HG02678 (cell line): ENCODE measurements at regions not wholly inside any gene's neighbourhood (a gene's known extent, or its start where the extent isn't known, plus 50 kb on each side); places are given as distances from the start of the nearest gene placed in this dataset.

ENCODE experiments used
- ATAC-seq: cut with Tn5 transposase; IDR thresholded peaks from one replicate; pipeline ENCODE4 v1.9.1; 2021; ENCODE audit warnings: mild to moderate bottlenecking, moderate library complexity; ENCODE audit not compliant: unreplicated experiment

GRCh38 chr10:94180576-94180975, 182.2 kb downstream of the NOC3L start:
- ATAC-seq, result no peak

- no peak for ATAC-seq
Observed at GRCh38 chr10:94183666-94184264, 179.0 kb downstream of the NOC3L start.

GRCh38 chr10:94186722-94187121, 176.0 kb downstream of the NOC3L start:
- ATAC-seq, result no peak

- no peak for ATAC-seq
Observed at GRCh38 chr10:94192333-94192732, 170.4 kb downstream of the NOC3L start.

- no peak for ATAC-seq
Observed at GRCh38 chr10:94192974-94193373, 169.8 kb downstream of the NOC3L start.

GRCh38 chr10:94193466-94193924, 169.2 kb downstream of the NOC3L start:
- no peak for ATAC-seq

GRCh38 chr10:94194256-94194655, 168.5 kb downstream of the NOC3L start:
- ATAC-seq, result no peak

GRCh38 chr10:94197241-94197640, 165.5 kb downstream of the NOC3L start:
- ATAC-seq, result no peak

- no peak for ATAC-seq
Observed at GRCh38 chr10:94198324-94198723, 164.4 kb downstream of the NOC3L start.

- ATAC-seq, result no peak
Observed at GRCh38 chr10:94199565-94199964, 163.2 kb downstream of the NOC3L start.

- no peak for ATAC-seq
Observed at GRCh38 chr10:94200146-94200837, 162.4 kb downstream of the NOC3L start.

- no peak for ATAC-seq
Observed at GRCh38 chr10:94205396-94205831, 157.3 kb downstream of the NOC3L start.

- no peak for ATAC-seq
Observed at GRCh38 chr10:94206176-94206575, 156.6 kb downstream of the NOC3L start.

- no peak for ATAC-seq
Observed at GRCh38 chr10:94208315-94208714, 154.4 kb downstream of the NOC3L start.

GRCh38 chr10:94210440-94211168, 152.1 kb downstream of the NOC3L start:
- no peak for ATAC-seq

GRCh38 chr10:94211169-94211510, 151.6 kb downstream of the NOC3L start:
- ATAC-seq, result no peak

- no peak for ATAC-seq
Observed at GRCh38 chr10:94213001-94213530, 149.7 kb downstream of the NOC3L start.

GRCh38 chr10:94213980-94214379, 148.8 kb downstream of the NOC3L start:
- ATAC-seq, result no peak

- no peak for ATAC-seq
Observed at GRCh38 chr10:94214481-94214893, 148.3 kb downstream of the NOC3L start.

GRCh38 chr10:94216201-94216600, 146.5 kb downstream of the NOC3L start:
- no peak for ATAC-seq

- ATAC-seq, result no peak
Observed at GRCh38 chr10:94217411-94217810, 145.3 kb downstream of the NOC3L start.
